ENCODE measurements at regions not wholly inside any gene's neighbourhood (a gene's known extent, or its start where the extent isn't known, plus 50 kb on each side); places are given as distances from the start of the nearest gene placed in this dataset.
A peak's percentile ranks its signal among the peaks of the same experiment; 100 is the strongest.

DNA sequence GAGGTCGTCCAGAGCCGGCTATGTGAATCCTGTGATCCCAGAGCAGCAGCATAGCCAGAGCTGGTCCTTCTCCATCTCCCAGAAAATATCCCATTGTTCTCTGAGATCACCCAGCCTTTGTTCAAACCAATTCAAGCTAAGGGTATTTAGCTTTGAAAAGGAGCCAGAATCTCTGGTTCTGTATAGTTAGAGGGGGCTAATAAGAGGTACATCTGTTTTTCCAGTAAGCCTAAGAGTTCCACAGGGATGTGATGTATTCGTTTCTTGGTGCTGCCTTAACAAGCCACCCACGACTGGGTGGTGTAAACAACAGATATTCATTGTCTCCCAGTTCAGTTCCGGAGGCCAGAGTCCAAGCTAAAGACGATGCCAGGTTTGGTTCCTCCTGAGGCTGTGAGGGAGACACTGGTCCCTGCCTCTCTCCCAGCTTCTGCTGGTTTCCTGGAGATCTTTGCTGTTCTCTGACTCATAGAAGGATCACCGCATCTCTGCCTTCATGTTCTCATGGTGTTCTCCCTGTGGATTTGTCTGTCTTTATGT lies 344.8 kb downstream of the MTRR start:
- no peak overlapping the region for H3K4me3 ChIP-seq
- H3K36me3 ChIP-seq (ENCODE audit: low read depth, missing control alignments) = no peaks in the 10 kb centered on the region
- intact Hi-C loops (cut with DNase I; ENCODE audit: low total_unique reads) = no loop called here
- no peaks in the 10 kb centered on the region for H3K27me3 ChIP-seq
- WGBS, 2 donors = 26 to 56% methylated on average over 6 to 7 of the region's 7 CpGs
- no peak overlapping the region for H3K27ac ChIP-seq
- no peak for TF ChIP-seq POLR2A (IDR thresholded peaks at IDR 0.05)
- TF ChIP-seq, protein P1, sequence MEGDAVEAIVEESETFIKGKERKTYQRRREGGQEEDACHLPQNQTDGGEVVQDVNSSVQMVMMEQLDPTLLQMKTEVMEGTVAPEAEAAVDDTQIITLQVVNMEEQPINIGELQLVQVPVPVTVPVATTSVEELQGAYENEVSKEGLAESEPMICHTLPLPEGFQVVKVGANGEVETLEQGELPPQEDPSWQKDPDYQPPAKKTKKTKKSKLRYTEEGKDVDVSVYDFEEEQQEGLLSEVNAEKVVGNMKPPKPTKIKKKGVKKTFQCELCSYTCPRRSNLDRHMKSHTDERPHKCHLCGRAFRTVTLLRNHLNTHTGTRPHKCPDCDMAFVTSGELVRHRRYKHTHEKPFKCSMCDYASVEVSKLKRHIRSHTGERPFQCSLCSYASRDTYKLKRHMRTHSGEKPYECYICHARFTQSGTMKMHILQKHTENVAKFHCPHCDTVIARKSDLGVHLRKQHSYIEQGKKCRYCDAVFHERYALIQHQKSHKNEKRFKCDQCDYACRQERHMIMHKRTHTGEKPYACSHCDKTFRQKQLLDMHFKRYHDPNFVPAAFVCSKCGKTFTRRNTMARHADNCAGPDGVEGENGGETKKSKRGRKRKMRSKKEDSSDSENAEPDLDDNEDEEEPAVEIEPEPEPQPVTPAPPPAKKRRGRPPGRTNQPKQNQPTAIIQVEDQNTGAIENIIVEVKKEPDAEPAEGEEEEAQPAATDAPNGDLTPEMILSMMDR (IDR thresholded peaks at IDR 0.05) = no peak
- DNase-seq = no peak
- H3K4me1 ChIP-seq = no peaks in the 10 kb centered on the region
- no peaks in the 10 kb centered on the region for H3K9me3 ChIP-seq

DNA sequence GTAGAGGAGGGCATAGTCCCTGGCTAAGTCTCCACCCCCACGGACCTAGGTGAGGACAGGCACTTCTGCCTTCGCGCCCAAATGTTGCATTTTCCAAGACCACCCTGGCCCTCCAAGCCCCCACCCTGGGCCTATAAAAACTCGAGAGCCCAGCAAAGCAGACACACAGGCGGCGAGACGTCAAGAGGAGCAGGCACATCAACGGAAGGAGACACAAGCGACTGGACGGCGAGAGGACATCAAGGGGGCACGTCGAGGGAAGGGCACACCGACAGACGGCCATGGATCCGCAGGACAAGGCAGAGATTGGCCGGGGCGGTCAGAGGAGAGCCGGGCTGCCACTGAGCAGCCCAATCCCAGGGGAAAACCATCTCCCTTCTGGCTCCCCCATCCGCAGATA lies 348.0 kb downstream of the MTRR start:
- intact Hi-C loops (cut with DNase I; ENCODE audit: low total_unique reads) = no loop called here
- Histone ChIP-seq H3K4me3 (peak overlapping the region in 1 of 2 donors; percentile 17), H3K27ac (no peak overlapping the region), H3K27me3 (no peaks in the 10 kb centered on the region), H3K4me1 (no peaks in the 10 kb centered on the region), H3K9me3 (no peaks in the 10 kb centered on the region), H3K36me3 (ENCODE audit: low read depth, missing control alignments) (no peaks in the 10 kb centered on the region)
- WGBS, 2 donors = 67 to 77% methylated on average over 20 of the region's 20 CpGs
- TF ChIP-seq, protein P1 (IDR thresholded peaks at IDR 0.05) = no peak
- TF ChIP-seq POLR2A (IDR thresholded peaks at IDR 0.05) = no peak
- DNase-seq = no peak

DNA sequence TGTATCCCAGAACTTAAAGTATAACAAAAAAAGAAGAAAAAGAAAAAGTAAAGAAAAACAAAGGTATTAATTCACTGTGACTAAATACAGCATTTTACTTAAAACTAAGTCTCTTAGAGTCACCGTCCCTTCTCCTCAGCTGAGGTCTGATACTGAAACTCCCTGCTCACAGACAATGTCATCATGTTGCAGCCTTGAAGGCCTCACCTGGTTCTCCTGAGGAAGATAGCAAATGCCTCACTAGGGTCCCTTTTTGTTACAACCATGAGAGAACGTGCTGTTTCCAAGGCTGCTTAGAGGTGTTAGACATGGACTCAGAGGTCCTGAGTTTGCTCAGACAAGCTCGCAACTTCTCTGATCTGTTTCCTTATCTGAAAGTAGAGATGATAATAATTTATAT lies 357.2 kb downstream of the MTRR start:
- H3K4me1 ChIP-seq = no peaks in the 10 kb centered on the region
- H3K27ac ChIP-seq = no peak overlapping the region
- no peaks in the 10 kb centered on the region for H3K36me3 ChIP-seq (ENCODE audit: low read depth, missing control alignments)
- WGBS, 2 donors = 86 to 90% methylated on average over 3 of the region's 3 CpGs
- no peak overlapping the region for H3K4me3 ChIP-seq
- no peaks in the 10 kb centered on the region for H3K9me3 ChIP-seq
- no peak for TF ChIP-seq POLR2A (IDR thresholded peaks at IDR 0.05)
- TF ChIP-seq, protein P1 (IDR thresholded peaks at IDR 0.05) = no peak
- no peaks in the 10 kb centered on the region for H3K27me3 ChIP-seq
- no peak for DNase-seq
- intact Hi-C loops (cut with DNase I; ENCODE audit: low total_unique reads) = no loop called here

DNA sequence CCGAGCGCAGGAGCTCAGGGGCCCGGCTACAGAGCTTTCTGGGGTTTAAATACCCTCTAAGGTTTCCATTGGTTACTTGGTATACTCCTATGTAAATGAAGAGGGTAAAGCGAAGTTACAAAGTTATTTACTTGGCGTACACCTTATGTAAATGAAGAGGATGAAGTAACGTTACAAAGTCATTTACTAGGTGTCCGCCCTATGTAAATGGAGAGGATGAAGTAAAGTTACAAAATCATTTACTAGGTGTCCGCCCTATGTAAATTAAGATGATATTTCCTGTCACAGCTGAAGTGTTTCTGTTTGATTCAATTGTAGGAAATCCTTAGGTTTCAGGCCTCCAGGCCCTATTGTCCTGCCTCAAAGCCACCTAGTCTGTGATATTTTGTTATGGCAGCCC lies 358.2 kb downstream of the MTRR start:
- H3K36me3 ChIP-seq (ENCODE audit: low read depth, missing control alignments) = no peaks in the 10 kb centered on the region
- intact Hi-C loops (cut with DNase I; ENCODE audit: low total_unique reads) = no loop called here
- WGBS, 2 donors = 74 to 88% methylated on average over 7 to 8 of the region's 8 CpGs
- H3K27me3 ChIP-seq = no peaks in the 10 kb centered on the region
- H3K9me3 ChIP-seq = no peaks in the 10 kb centered on the region
- no peak overlapping the region for H3K4me3 ChIP-seq
- H3K27ac ChIP-seq = no peak overlapping the region
- TF ChIP-seq, protein P1 (IDR thresholded peaks at IDR 0.05) = no peak
- TF ChIP-seq POLR2A (IDR thresholded peaks at IDR 0.05) = no peak
- no peak for DNase-seq
- no peaks in the 10 kb centered on the region for H3K4me1 ChIP-seq

DNA sequence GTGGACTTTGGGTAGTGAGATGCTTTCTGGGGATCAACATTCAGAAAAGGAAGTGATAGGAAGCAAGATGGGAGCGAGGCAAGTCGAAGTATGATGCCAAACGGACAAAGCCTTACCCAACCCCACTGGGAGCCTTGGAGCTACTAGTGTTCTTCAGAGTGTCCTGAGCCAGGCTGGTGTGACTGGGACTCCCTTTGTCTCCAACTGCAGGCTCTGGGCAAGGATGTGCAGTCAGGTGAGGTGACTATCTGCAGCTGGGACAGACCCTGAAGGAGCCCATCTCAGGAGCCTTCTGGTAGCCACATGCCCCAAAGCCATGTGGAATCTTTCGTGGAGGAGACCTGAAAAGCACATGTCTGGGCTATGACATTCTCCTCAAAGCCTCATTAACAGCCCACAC lies 360.6 kb downstream of the MTRR start:
- Histone ChIP-seq H3K4me3 (no peak overlapping the region), H3K27ac (no peak overlapping the region), H3K4me1 (no peaks in the 10 kb centered on the region), H3K36me3 (ENCODE audit: low read depth, missing control alignments) (no peaks in the 10 kb centered on the region), H3K9me3 (no peaks in the 10 kb centered on the region), H3K27me3 (no peaks in the 10 kb centered on the region)
- DNase-seq = no peak
- 86 to 96% methylated on average over 4 of the region's 4 CpGs for WGBS, 2 donors
- intact Hi-C loops (cut with DNase I; ENCODE audit: low total_unique reads) = no loop called here
- TF ChIP-seq, protein P1 (IDR thresholded peaks at IDR 0.05) = no peak
- no peak for TF ChIP-seq POLR2A (IDR thresholded peaks at IDR 0.05)
